SK-N-SH (cell line): ENCODE measurements at regions not wholly inside any gene's neighbourhood (a gene's known extent, or its start where the extent isn't known, plus 50 kb on each side); places are given as distances from the start of the nearest gene placed in this dataset.

Source experiments
- POLR2AphosphoS5 ChIP-seq: IDR thresholded peaks from 2 replicates; pipeline ENCODE4 v1.6.1; 2012; ENCODE audit warnings: low read depth, low read length
- RAD21 ChIP-seq: IDR thresholded peaks from 2 replicates; pipeline ENCODE4 v1.6.1; 2012; ENCODE audit warnings: mild to moderate bottlenecking, low read length
- SMC3 ChIP-seq: IDR thresholded peaks from 2 replicates; pipeline ENCODE4 v1.6.1; 2012; ENCODE audit warnings: low read depth, low read length, improper control_type of control experiment
- TF ChIP-seq, protein P1 (sequence below): IDR thresholded peaks from 2 replicates; pipeline ENCODE4; 2012

DNA sequence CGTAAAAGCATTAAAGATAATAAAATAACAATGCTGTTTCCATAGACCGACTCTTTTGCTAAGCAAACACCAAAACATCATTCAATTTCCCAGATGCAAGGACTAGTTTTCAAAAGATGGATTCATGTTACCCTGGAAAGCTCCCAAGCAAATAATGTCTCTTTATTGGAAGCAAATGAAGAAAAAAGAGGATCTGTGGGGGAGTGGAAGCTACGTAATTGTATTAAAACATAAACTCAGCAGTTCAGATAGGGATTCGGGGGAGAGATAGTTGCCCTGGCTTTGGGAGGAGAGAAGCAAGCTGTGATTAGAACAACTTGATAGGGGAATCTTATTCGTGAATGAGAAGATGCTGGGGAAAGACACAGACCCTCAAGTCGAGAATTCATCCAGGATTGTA, 491.0 kb upstream of the CLINT1 start:
- TF ChIP-seq SMC3 (no peak), POLR2AphosphoS5 (no peak), RAD21 (no peak)
- TF ChIP-seq, protein P1, sequence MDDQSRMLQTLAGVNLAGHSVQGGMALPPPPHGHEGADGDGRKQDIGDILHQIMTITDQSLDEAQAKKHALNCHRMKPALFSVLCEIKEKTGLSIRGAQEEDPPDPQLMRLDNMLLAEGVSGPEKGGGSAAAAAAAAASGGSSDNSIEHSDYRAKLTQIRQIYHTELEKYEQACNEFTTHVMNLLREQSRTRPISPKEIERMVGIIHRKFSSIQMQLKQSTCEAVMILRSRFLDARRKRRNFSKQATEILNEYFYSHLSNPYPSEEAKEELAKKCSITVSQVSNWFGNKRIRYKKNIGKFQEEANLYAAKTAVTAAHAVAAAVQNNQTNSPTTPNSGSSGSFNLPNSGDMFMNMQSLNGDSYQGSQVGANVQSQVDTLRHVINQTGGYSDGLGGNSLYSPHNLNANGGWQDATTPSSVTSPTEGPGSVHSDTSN: no peak
